Neutrophil (primary cell): ENCODE measurements at regions not wholly inside any gene's neighbourhood (a gene's known extent, or its start where the extent isn't known, plus 50 kb on each side); places are given as distances from the start of the nearest gene placed in this dataset.

Source experiments
- H3K27ac ChIP-seq: fragments of 200-600 bp; sonication (generic); 2 replicates; pipeline ENCODE4 v1.5.1; 2016; ENCODE audit warnings: mild to moderate bottlenecking, moderate library complexity
- H3K27me3 ChIP-seq: fragments of 200-600 bp; sonication (generic); 2 replicates; pipeline ENCODE4 v1.6.0; 2016; ENCODE audit warnings: mild to moderate bottlenecking
- H3K36me3 ChIP-seq: fragments of 200-600 bp; sonication (generic); 2 replicates; pipeline ENCODE4 v1.5.1; 2017
- H3K4me1 ChIP-seq, 2 experiments: fragments of 200-600 bp in 1 of 2; sonication (generic) in 1 of 2; 1 replicate in 1 of 2; 2 replicates in 1 of 2; pipeline versions ENCODE4 v1.5.1 to v1.6.1; 2013 to 2016; ENCODE audit warnings: low read depth in 1 of 2, low read length in 1 of 2, mild to moderate bottlenecking in 1 of 2, moderate library complexity in 1 of 2; ENCODE audit not compliant: control insufficient read depth in 1 of 2, insufficient read depth in 1 of 2
- H3K4me3 ChIP-seq, 2 experiments: fragments of 200-600 bp in 1 of 2; sonication (generic) in 1 of 2; 1 replicate in 1 of 2; 2 replicates in 1 of 2; pipeline ENCODE4 v1.5.1; 2013 to 2016; ENCODE audit warnings: low read depth in 1 of 2, low read length in 1 of 2, mild to moderate bottlenecking in 1 of 2, moderate library complexity in 1 of 2
- H3K9me3 ChIP-seq: fragments of 200-600 bp; sonication (generic); 2 replicates; pipeline ENCODE4 v1.5.1; 2016
- TF ChIP-seq, protein P1 (sequence below): fragments of 200-600 bp; sonication (generic); IDR thresholded peaks from 2 replicates; pipeline ENCODE4 v1.5.1; 2016; ENCODE audit warnings: antibody characterized with exemption

- Histone ChIP-seq H3K27ac (no peak overlapping the region), H3K4me1 (no peaks in the 10 kb centered on the region), H3K36me3 (no peaks in the 10 kb centered on the region), H3K27me3 (no peaks in the 10 kb centered on the region), H3K4me3 (no peak overlapping the region), H3K9me3 (no peaks in the 10 kb centered on the region)
- TF ChIP-seq, protein P1, sequence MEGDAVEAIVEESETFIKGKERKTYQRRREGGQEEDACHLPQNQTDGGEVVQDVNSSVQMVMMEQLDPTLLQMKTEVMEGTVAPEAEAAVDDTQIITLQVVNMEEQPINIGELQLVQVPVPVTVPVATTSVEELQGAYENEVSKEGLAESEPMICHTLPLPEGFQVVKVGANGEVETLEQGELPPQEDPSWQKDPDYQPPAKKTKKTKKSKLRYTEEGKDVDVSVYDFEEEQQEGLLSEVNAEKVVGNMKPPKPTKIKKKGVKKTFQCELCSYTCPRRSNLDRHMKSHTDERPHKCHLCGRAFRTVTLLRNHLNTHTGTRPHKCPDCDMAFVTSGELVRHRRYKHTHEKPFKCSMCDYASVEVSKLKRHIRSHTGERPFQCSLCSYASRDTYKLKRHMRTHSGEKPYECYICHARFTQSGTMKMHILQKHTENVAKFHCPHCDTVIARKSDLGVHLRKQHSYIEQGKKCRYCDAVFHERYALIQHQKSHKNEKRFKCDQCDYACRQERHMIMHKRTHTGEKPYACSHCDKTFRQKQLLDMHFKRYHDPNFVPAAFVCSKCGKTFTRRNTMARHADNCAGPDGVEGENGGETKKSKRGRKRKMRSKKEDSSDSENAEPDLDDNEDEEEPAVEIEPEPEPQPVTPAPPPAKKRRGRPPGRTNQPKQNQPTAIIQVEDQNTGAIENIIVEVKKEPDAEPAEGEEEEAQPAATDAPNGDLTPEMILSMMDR, result no peak
These were observed 272.1 kb upstream of the AGTR2 start for GRCh38 chrX:115898382-115899001.

DNA sequence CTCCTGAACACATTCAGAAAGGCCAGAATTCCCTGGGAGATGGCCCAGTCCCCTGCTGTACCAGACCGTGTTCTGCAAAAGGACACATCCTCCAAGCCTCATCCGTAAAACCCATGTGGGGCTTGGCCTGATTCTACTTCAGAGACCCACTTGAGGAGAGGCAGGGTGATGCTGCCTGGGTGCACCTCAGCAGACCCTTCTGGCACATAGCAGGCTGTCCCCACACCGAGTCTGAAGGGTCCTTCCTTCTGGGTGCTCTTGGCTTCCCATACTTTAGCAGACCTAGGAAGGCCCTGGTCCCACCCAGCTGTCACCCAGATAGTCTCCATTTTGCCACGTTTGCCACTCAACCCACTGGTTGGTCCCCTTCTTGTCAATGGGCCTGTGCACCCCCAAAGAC is 270.1 kb upstream of the AGTR2 start:
- TF ChIP-seq, protein P1, result no peak
- Histone ChIP-seq H3K9me3 (no peaks in the 10 kb centered on the region), H3K27me3 (no peaks in the 10 kb centered on the region), H3K4me1 (no peaks in the 10 kb centered on the region), H3K36me3 (no peaks in the 10 kb centered on the region), H3K27ac (no peak overlapping the region), H3K4me3 (no peak overlapping the region)

DNA sequence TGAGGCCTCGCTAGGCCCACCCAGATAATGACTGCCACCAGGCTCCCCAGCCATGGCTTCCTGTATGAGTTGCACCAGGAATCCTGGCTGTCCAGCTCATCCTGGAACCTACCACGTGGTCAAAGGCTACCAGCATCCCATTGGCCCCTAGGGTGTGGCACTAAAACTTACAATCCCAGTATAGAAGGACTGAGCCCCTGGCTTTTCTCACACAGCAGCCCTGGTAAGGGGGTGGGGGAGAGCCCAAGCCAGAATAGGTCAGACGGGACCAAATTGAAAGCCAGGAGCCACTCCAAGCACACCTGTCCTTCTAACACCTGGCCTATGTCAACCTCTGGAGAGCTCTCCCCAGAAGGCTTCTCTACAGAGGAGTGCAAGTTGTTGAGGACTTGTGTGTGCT is 269.3 kb upstream of the AGTR2 start:
- Histone ChIP-seq H3K27me3 (no peaks in the 10 kb centered on the region), H3K27ac (no peak overlapping the region), H3K36me3 (no peaks in the 10 kb centered on the region), H3K9me3 (no peaks in the 10 kb centered on the region), H3K4me1 (no peaks in the 10 kb centered on the region), H3K4me3 (no peak overlapping the region)
- TF ChIP-seq, protein P1, result no peak

GRCh38 chrX:115902995-115903394 is 267.5 kb upstream of the AGTR2 start:
- TF ChIP-seq, protein P1, result no peak
- Histone ChIP-seq H3K4me3 (no peak overlapping the region), H3K36me3 (no peaks in the 10 kb centered on the region), H3K9me3 (no peaks in the 10 kb centered on the region), H3K27ac (no peak overlapping the region), H3K27me3 (no peaks in the 10 kb centered on the region), H3K4me1 (no peaks in the 10 kb centered on the region)

- H3K27me3 ChIP-seq, result no peaks in the 10 kb centered on the region
- no peaks in the 10 kb centered on the region for H3K4me1 ChIP-seq
- TF ChIP-seq, protein P1, result no peak
- no peaks in the 10 kb centered on the region for H3K36me3 ChIP-seq
- no peaks in the 10 kb centered on the region for H3K9me3 ChIP-seq
- no peak overlapping the region for H3K27ac ChIP-seq
- no peak overlapping the region for H3K4me3 ChIP-seq
These were observed 264.3 kb upstream of the AGTR2 start for GRCh38 chrX:115906276-115906675.

DNA sequence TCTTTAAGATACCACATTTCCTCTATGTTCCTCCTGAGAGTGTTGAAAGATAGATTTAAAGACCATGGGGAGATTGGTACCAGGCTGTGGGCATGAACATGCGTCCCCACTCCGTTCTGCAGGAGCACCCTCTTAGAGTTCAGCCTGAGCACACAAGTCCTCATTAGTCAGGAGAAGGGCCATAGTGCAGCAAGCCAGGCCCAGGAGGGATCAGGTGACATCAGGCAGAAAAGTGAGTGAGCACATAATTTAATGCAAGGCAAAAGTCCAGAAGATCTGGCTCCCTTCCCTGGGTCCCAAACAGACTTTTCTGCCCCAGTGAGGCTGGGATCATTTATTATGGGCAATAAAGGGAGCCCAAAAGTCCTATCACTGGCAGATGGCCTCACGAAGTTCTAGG is 263.7 kb upstream of the AGTR2 start:
- TF ChIP-seq, protein P1, result no peak
- no peak overlapping the region for H3K27ac ChIP-seq
- H3K27me3 ChIP-seq, result no peaks in the 10 kb centered on the region
- no peak overlapping the region for H3K4me3 ChIP-seq
- no peaks in the 10 kb centered on the region for H3K36me3 ChIP-seq
- H3K4me1 ChIP-seq, result no peaks in the 10 kb centered on the region
- no peaks in the 10 kb centered on the region for H3K9me3 ChIP-seq
